ENCODE measurements at regions not wholly inside any gene's neighbourhood (a gene's known extent, or its start where the extent isn't known, plus 50 kb on each side); places are given as distances from the start of the nearest gene placed in this dataset.

GRCh38 chr10:113470372-113471240, 82.2 kb upstream of the HABP2 start:
- TF ChIP-seq CTCF (IDR thresholded peaks at IDR 0.05) (no peak), POLR2A (IDR thresholded peaks at IDR 0.05) (no peak), EP300 (IDR thresholded peaks at IDR 0.05) (no peak)

Measured in sigmoid colon (tissue), 4 donors.